ENCODE measurements at regions not wholly inside any gene's neighbourhood (a gene's known extent, or its start where the extent isn't known, plus 50 kb on each side); places are given as distances from the start of the nearest gene placed in this dataset.

- no peaks in the 10 kb centered on the region for H3K27me3 ChIP-seq (replicated peaks in 1 of 4; ENCODE audit: control extremely low read depth in 1 of 4, control insufficient read depth in 3 of 4, insufficient read depth in 4 of 4, low read length in 3 of 4)
- Mint-ChIP-seq H3K27me3 (no peaks in the 10 kb centered on the region), H3K9me3 (ENCODE audit: insufficient read depth) (no peaks in the 10 kb centered on the region), H3K27ac (no peak overlapping the region), H3K4me1 (no peaks in the 10 kb centered on the region), H3K4me3 (no peak overlapping the region)
- no peaks in the 10 kb centered on the region for H3K9me3 ChIP-seq (ENCODE audit: control extremely low read depth in 1 of 3, control insufficient read depth in 2 of 3, insufficient read depth in 1 of 3, low read length in 2 of 3)
- H3K79me2 ChIP-seq (ENCODE audit: control insufficient read depth, insufficient read depth, low read length), result no peaks in the 10 kb centered on the region
- no peak overlapping the region for H3K4me2 ChIP-seq (replicated peaks; ENCODE audit: low read depth, low read length, poor library complexity, severe bottlenecking)
- DNase-seq (no peak), ATAC-seq (ENCODE audit: low read depth) (no peak)
- intact Hi-C loops (cut with micrococcal nuclease), result no loop called here
- TF ChIP-seq CTCF (IDR thresholded peaks at IDR 0.05), result no peak
- TF ChIP-seq EZH2 (IDR thresholded peaks at IDR 0.05; ENCODE audit: borderline replicate concordance, insufficient read depth, low read depth, low read length, poor library complexity, severe bottlenecking), result no peak
- no peaks in the 10 kb centered on the region for H3K4me1 ChIP-seq (ENCODE audit: control insufficient read depth in 2 of 2, insufficient read depth in 2 of 2, low read length in 2 of 2)
- ChIA-PET CTCF (no interaction called here), POLR2A (no interaction called here)
- no peak overlapping the region for H3K9ac ChIP-seq (ENCODE audit: low read length)
- no peaks in the 10 kb centered on the region for H3K36me3 ChIP-seq (replicated peaks in 1 of 2; ENCODE audit: control extremely low read depth in 1 of 2, control insufficient read depth in 1 of 2, extremely low read depth in 1 of 2, insufficient read depth in 2 of 2, low read length in 1 of 2)
- no CpG with 5 or more reads among the region's 2 CpGs for WGBS (ENCODE audit: insufficient coverage)
- H3K27ac ChIP-seq (ENCODE audit: low read length in 2 of 2), result no peak overlapping the region
- no peak overlapping the region for H3K4me3 ChIP-seq (ENCODE audit: control extremely low read depth in 1 of 5, extremely low read depth in 1 of 5, insufficient read depth in 1 of 5, low read depth in 2 of 5, low read length in 4 of 5)
- no peak overlapping the region for H2AFZ ChIP-seq (ENCODE audit: insufficient read depth, low read depth, low read length, poor library complexity, severe bottlenecking)
- no peaks in the 10 kb centered on the region for H4K20me1 ChIP-seq (ENCODE audit: control insufficient read depth, insufficient read depth, low read length, poor library complexity, severe bottlenecking)
Observed at GRCh38 chr17:70420861-70421445, 251.6 kb downstream of the KCNJ2 start.

GRCh38 chr17:70422862-70423261 is 253.5 kb downstream of the KCNJ2 start:
- CTCF ChIA-PET, result no interaction called here

More at GRCh38 chr17:70422862-70423261, 253.5 kb downstream of the KCNJ2 start:
- Histone ChIP-seq H3K27ac (ENCODE audit: low read length in 2 of 2) (no peak overlapping the region), H3K36me3 (replicated peaks in 1 of 2; ENCODE audit: control extremely low read depth in 1 of 2, control insufficient read depth in 1 of 2, extremely low read depth in 1 of 2, insufficient read depth in 2 of 2, low read length in 1 of 2) (no peaks in the 10 kb centered on the region), H3K4me1 (ENCODE audit: control insufficient read depth in 2 of 2, insufficient read depth in 2 of 2, low read length in 2 of 2) (no peaks in the 10 kb centered on the region), H3K4me2 (replicated peaks; ENCODE audit: low read depth, low read length, poor library complexity, severe bottlenecking) (no peak overlapping the region), H3K79me2 (ENCODE audit: control insufficient read depth, insufficient read depth, low read length) (no peaks in the 10 kb centered on the region), H3K9me3 (ENCODE audit: control extremely low read depth in 1 of 3, control insufficient read depth in 2 of 3, insufficient read depth in 1 of 3, low read length in 2 of 3) (no peaks in the 10 kb centered on the region), H3K27me3 (replicated peaks in 1 of 4; ENCODE audit: control extremely low read depth in 1 of 4, control insufficient read depth in 3 of 4, insufficient read depth in 4 of 4, low read length in 3 of 4) (no peaks in the 10 kb centered on the region), H2AFZ (ENCODE audit: insufficient read depth, low read depth, low read length, poor library complexity, severe bottlenecking) (no peak overlapping the region), H3K9ac (ENCODE audit: low read length) (no peak overlapping the region), H3K4me3 (ENCODE audit: control extremely low read depth in 1 of 5, extremely low read depth in 1 of 5, insufficient read depth in 1 of 5, low read depth in 2 of 5, low read length in 4 of 5) (no peak overlapping the region), H4K20me1 (ENCODE audit: control insufficient read depth, insufficient read depth, low read length, poor library complexity, severe bottlenecking) (no peaks in the 10 kb centered on the region)
- POLR2A ChIA-PET, result no interaction called here
- Mint-ChIP-seq H3K4me3 (no peak overlapping the region), H3K27me3 (no peaks in the 10 kb centered on the region), H3K9me3 (ENCODE audit: insufficient read depth) (no peaks in the 10 kb centered on the region), H3K4me1 (no peaks in the 10 kb centered on the region), H3K27ac (no peak overlapping the region)
- TF ChIP-seq EZH2 (IDR thresholded peaks at IDR 0.05; ENCODE audit: borderline replicate concordance, insufficient read depth, low read depth, low read length, poor library complexity, severe bottlenecking) (no peak), CTCF (IDR thresholded peaks at IDR 0.05) (no peak)
- intact Hi-C loops (cut with micrococcal nuclease), result no loop called here
- ATAC-seq (ENCODE audit: low read depth) (no peak), DNase-seq (no peak)

Data from B cell (primary cell).